ENCODE measurements at regions not wholly inside any gene's neighbourhood (a gene's known extent, or its start where the extent isn't known, plus 50 kb on each side); places are given as distances from the start of the nearest gene placed in this dataset.
"Not testable (repeated sequence)": the region's sequence is repeated elsewhere in the genome, so short reads cannot be mapped to it uniquely, and the experiment has no call there.

DNA sequence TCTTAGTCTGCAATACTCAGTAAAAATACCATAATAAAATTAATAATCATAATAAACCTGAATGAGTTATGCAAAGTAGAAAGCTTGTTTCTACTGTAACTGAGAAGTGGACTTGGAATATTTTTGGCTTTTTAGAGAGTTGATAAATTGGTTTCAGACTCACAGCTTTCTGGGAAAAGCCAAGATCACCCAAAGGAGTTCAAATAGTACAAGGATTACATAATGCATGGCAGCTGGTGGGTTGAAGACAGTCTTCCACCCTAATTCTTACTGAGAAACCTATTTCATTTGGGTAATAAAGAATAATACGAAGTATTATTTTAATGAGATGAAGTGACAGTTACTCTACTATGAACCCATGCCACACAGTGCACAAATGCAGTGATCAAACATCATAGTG lies 139.4 kb upstream of the KLF12 start:
- TF ChIP-seq, protein P1, sequence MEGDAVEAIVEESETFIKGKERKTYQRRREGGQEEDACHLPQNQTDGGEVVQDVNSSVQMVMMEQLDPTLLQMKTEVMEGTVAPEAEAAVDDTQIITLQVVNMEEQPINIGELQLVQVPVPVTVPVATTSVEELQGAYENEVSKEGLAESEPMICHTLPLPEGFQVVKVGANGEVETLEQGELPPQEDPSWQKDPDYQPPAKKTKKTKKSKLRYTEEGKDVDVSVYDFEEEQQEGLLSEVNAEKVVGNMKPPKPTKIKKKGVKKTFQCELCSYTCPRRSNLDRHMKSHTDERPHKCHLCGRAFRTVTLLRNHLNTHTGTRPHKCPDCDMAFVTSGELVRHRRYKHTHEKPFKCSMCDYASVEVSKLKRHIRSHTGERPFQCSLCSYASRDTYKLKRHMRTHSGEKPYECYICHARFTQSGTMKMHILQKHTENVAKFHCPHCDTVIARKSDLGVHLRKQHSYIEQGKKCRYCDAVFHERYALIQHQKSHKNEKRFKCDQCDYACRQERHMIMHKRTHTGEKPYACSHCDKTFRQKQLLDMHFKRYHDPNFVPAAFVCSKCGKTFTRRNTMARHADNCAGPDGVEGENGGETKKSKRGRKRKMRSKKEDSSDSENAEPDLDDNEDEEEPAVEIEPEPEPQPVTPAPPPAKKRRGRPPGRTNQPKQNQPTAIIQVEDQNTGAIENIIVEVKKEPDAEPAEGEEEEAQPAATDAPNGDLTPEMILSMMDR (IDR thresholded peaks at IDR 0.05; ENCODE audit: control insufficient read depth, insufficient read depth, low read depth, low read length, missing control alignments), result no peak
- DNase-seq (ENCODE audit: low read depth), result no peak
- no peak overlapping the region for H3K4me3 ChIP-seq (ENCODE audit: control insufficient read depth, low read depth, low read length)

GRCh38 chr13:74272826-74273225 lies 138.6 kb upstream of the KLF12 start:
- TF ChIP-seq, protein P1 (IDR thresholded peaks at IDR 0.05; ENCODE audit: control insufficient read depth, insufficient read depth, low read depth, low read length, missing control alignments), result no peak
- no peak overlapping the region for H3K4me3 ChIP-seq (ENCODE audit: control insufficient read depth, low read depth, low read length)
- no peak for DNase-seq (ENCODE audit: low read depth)

GRCh38 chr13:74270018-74270417 lies 135.8 kb upstream of the KLF12 start:
- H3K4me3 ChIP-seq (ENCODE audit: control insufficient read depth, low read depth, low read length), result no peak overlapping the region
- DNase-seq (ENCODE audit: low read depth), result no peak
- TF ChIP-seq, protein P1 (IDR thresholded peaks at IDR 0.05; ENCODE audit: control insufficient read depth, insufficient read depth, low read depth, low read length, missing control alignments), result no peak

- no peak for DNase-seq (ENCODE audit: low read depth)
- no peak overlapping the region for H3K4me3 ChIP-seq (ENCODE audit: control insufficient read depth, low read depth, low read length)
- TF ChIP-seq, protein P1 (IDR thresholded peaks at IDR 0.05; ENCODE audit: control insufficient read depth, insufficient read depth, low read depth, low read length, missing control alignments), result no peak
These were observed 132.7 kb upstream of the KLF12 start for GRCh38 chr13:74266861-74267260.

- TF ChIP-seq, protein P1 (IDR thresholded peaks at IDR 0.05; ENCODE audit: control insufficient read depth, insufficient read depth, low read depth, low read length, missing control alignments), result no peak
- no peak for DNase-seq (ENCODE audit: low read depth)
- H3K4me3 ChIP-seq (ENCODE audit: control insufficient read depth, low read depth, low read length), result no peak overlapping the region
These were observed 132.1 kb upstream of the KLF12 start for GRCh38 chr13:74266309-74266708.

DNA sequence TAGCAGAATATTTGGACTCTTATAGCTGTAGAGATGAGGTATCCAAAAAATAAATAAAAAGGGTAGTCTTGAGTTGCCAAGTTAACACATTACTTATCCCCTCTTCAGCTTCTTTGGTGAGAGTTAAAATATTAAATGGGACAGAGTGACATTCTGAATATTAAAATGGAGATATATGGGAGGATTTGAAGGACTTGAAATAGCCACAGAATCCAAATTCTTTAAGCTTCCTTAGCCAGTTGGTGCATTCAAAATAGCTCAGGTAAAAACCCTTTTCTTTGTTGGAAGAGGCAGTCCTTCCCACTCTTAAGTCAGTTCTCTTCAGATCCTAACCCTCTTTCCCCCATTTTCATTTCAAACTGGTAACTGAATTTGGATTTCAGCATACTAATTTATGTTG lies 130.1 kb upstream of the KLF12 start:
- no peak overlapping the region for H3K4me3 ChIP-seq (ENCODE audit: control insufficient read depth, low read depth, low read length)
- TF ChIP-seq, protein P1 (IDR thresholded peaks at IDR 0.05; ENCODE audit: control insufficient read depth, insufficient read depth, low read depth, low read length, missing control alignments), result no peak
- no peak for DNase-seq (ENCODE audit: low read depth)

DNA sequence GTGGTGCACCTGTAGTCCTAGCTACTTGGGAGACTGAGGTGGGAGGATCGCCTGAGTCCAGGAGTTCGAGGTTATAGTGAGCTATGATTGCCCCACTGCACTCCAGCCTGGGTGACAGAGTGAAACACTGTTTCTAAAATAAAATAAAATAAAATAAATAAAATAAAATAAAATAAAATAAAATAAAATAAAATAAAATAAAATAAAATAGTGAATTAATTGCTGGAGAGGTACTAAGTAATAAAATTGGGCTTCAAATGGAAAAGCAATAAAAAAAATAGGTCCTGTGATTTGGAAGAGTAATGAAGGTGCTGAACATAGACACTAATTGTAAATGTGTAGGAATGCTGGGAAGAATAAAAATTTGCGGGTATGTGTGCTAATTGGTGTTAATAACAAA lies 126.2 kb upstream of the KLF12 start:
- not testable (repeated sequence) for H3K4me3 ChIP-seq (ENCODE audit: control insufficient read depth, low read depth, low read length); DNase-seq (ENCODE audit: low read depth)
